RPMI8226 (cell line): ENCODE measurements at regions not wholly inside any gene's neighbourhood (a gene's known extent, or its start where the extent isn't known, plus 50 kb on each side); places are given as distances from the start of the nearest gene placed in this dataset.
"Not testable (repeated sequence)": the region's sequence is repeated elsewhere in the genome, so short reads cannot be mapped to it uniquely, and the experiment has no call there.

Source experiments
- DNase-seq: peaks from one replicate; pipeline ENCODE4 v3.0.0-alpha.2; 2015

- DNase-seq = no peak
These were observed 545.0 kb downstream of the PRR16 start for GRCh38 chr5:121009058-121009457.

GRCh38 chr5:121018004-121018403 is 553.9 kb downstream of the PRR16 start:
- no peak for DNase-seq

GRCh38 chr5:121019106-121019505 is 555.0 kb downstream of the PRR16 start:
- DNase-seq = no peak

GRCh38 chr5:121019734-121020133 is 555.6 kb downstream of the PRR16 start:
- no peak for DNase-seq

GRCh38 chr5:121021681-121022080 is 557.6 kb downstream of the PRR16 start:
- DNase-seq = no peak

GRCh38 chr5:121024416-121025311 is 560.6 kb downstream of the PRR16 start:
- DNase-seq = no peak

- DNase-seq = no peak
These were observed 561.6 kb downstream of the PRR16 start for GRCh38 chr5:121025671-121026070.

- no peak for DNase-seq
These were observed 563.5 kb downstream of the PRR16 start for GRCh38 chr5:121027636-121028035.

- DNase-seq = no peak
These were observed 565.6 kb downstream of the PRR16 start for GRCh38 chr5:121029536-121030245.

GRCh38 chr5:121031491-121031890 is 567.4 kb downstream of the PRR16 start:
- DNase-seq = no peak

GRCh38 chr5:121033334-121033733 is 569.2 kb downstream of the PRR16 start:
- no peak for DNase-seq

- no peak for DNase-seq
These were observed 574.3 kb downstream of the PRR16 start for GRCh38 chr5:121038438-121038837.

- no peak for DNase-seq
These were observed 585.9 kb downstream of the PRR16 start for GRCh38 chr5:121049971-121050370.

- DNase-seq = no peak
These were observed 589.2 kb downstream of the PRR16 start for GRCh38 chr5:121053055-121053985.

GRCh38 chr5:121055586-121055985 is 591.5 kb downstream of the PRR16 start:
- DNase-seq = no peak

- DNase-seq = not testable (repeated sequence)
These were observed 600.1 kb downstream of the PRR16 start for GRCh38 chr5:121064241-121064640.

- DNase-seq = no peak
These were observed 622.6 kb downstream of the PRR16 start for GRCh38 chr5:121086671-121087070.

GRCh38 chr5:121087560-121087959 is 623.5 kb downstream of the PRR16 start:
- no peak for DNase-seq

- no peak for DNase-seq
These were observed 624.2 kb downstream of the PRR16 start for GRCh38 chr5:121088341-121088740.

GRCh38 chr5:121090822-121091221 is 626.7 kb downstream of the PRR16 start:
- no peak for DNase-seq

GRCh38 chr5:121100931-121101330 is 636.8 kb downstream of the PRR16 start:
- no peak for DNase-seq

- DNase-seq = no peak
These were observed 641.8 kb downstream of the PRR16 start for GRCh38 chr5:121105921-121106320.
